Effector memory CD8-positive, alpha-beta T cell (primary cell): ENCODE measurements at regions not wholly inside any gene's neighbourhood (a gene's known extent, or its start where the extent isn't known, plus 50 kb on each side); places are given as distances from the start of the nearest gene placed in this dataset.
"Not testable (repeated sequence)": the region's sequence is repeated elsewhere in the genome, so short reads cannot be mapped to it uniquely, and the experiment has no call there.

Experiments used
- ATAC-seq: fragments of 150-1000 bp; cut with Tn5 transposase; replicated peaks from 2 replicates; pipeline ENCODE4 v1.10.0; 2021; ENCODE audit warnings: mild to moderate bottlenecking, moderate library complexity
- DNase-seq, 3 experiments: peaks; one replicate each; pipeline ENCODE4 v3.0.0; 2021
- H3K27ac Mint-ChIP-seq, 2 donors: one replicate each; pipeline ENCODE4 v1.8.0; 2022; ENCODE audit warnings: mild to moderate bottlenecking in 2 of 2, mixed read lengths in 2 of 2, moderate library complexity in 2 of 2
- H3K27me3 Mint-ChIP-seq, 2 donors: one replicate each; pipeline ENCODE4 v1.8.0; 2022; ENCODE audit warnings: mixed read lengths in 2 of 2
- H3K36me3 Mint-ChIP-seq: one replicate; pipeline ENCODE4 v1.8.0; 2022; ENCODE audit warnings: mild to moderate bottlenecking, moderate library complexity, mixed read lengths; ENCODE audit not compliant: insufficient read depth
- H3K4me1 Mint-ChIP-seq, 2 donors: one replicate each; pipeline ENCODE4 v1.8.0; 2022; ENCODE audit warnings: low read depth in 2 of 2, mixed read lengths in 2 of 2
- H3K4me3 Mint-ChIP-seq, 2 donors: one replicate each; pipeline ENCODE4 v1.8.0; 2022; ENCODE audit warnings: mild to moderate bottlenecking in 2 of 2, mixed read lengths in 2 of 2, moderate library complexity in 2 of 2
- H3K9me3 Mint-ChIP-seq, 2 donors: one replicate each; pipeline ENCODE4 v1.8.0; 2022; ENCODE audit warnings: mixed read lengths in 2 of 2

DNA sequence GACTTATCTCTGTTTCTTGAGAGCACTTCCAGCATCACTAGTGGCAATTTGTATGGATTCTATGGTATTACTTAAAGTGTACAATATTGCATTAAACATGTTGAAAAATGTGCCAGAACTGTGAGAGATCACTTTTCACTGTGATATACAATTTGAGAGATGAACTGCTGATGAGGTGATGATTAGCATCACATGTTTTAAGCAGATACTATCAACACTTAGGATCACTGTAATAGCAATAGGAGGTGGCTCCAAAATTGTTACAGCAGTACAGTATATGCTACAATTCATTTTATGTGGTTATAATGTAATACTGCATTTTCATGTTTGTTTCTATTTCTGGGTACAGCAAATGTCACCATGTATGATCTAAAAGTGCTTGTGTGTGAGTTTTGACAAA lies 570.0 kb downstream of the PTPRC start:
- ATAC-seq (no peak), DNase-seq (no peak)
- no peak overlapping the region for H3K4me3 Mint-ChIP-seq
- no peak overlapping the region for H3K27ac Mint-ChIP-seq
- no peaks in the 10 kb centered on the region for H3K27me3 Mint-ChIP-seq
- H3K4me1 Mint-ChIP-seq, result no peaks in the 10 kb centered on the region
- H3K9me3 Mint-ChIP-seq, result no peaks in the 10 kb centered on the region
- H3K36me3 Mint-ChIP-seq, result peaks cover 2% of the 10 kb centered on the region

DNA sequence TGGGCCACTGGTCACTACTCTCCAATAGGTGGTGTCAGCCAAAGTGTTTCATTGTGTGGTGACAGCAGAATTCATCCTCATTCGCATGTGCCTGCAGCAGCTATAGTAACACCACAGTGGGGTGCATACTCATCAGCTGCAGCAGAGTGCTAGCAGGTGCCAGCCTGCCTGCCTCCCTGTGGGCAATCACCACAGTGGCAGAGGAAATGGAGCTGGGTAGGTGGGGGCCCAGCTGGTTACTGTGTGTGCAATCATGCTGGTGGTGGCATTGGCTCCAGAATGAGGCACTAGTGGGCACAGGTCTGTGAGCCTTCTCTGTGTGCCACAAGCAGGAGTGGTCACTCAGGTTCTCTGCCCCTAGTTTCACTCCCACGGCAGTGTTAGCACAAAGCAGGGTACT lies 579.2 kb downstream of the PTPRC start:
- Mint-ChIP-seq H3K4me1 (peaks cover 4 to 8% of the 10 kb centered on the region in 2 donors), H3K27me3 (peaks cover 0 to 5% of the 10 kb centered on the region in 2 donors), H3K27ac (peak overlapping the region in 1 of 2 donors; percentile 15), H3K4me3 (peak overlapping the region in 1 of 2 donors; percentile 62), H3K36me3 (no peaks in the 10 kb centered on the region), H3K9me3 (no peaks in the 10 kb centered on the region)
- ATAC-seq (peak; percentile 100), DNase-seq (peak; percentile 22 to 44 (median 34))

DNA sequence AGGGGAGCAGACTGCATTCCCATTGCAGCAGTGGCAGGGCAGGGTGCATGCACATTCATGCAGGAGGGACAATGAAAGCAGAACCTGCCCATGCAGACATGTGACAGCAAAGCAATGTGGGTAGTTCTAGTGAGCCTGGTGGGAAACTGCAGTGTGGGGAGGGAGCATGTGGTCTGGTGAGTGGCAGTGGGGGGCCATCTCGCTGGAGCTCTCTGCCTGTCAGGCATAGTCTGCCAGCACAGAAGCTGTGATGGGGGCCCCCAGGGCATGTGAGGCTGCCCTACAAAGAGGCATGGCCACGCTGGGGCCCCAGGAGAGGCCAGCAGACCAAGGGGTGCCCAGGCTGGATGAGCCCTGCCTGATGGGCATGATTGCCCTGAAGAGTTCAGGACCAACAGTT lies 579.7 kb downstream of the PTPRC start:
- H3K9me3 Mint-ChIP-seq, result no peaks in the 10 kb centered on the region
- H3K4me3 Mint-ChIP-seq, result peak overlapping the region in 1 of 2 donors; percentile 62

DNA sequence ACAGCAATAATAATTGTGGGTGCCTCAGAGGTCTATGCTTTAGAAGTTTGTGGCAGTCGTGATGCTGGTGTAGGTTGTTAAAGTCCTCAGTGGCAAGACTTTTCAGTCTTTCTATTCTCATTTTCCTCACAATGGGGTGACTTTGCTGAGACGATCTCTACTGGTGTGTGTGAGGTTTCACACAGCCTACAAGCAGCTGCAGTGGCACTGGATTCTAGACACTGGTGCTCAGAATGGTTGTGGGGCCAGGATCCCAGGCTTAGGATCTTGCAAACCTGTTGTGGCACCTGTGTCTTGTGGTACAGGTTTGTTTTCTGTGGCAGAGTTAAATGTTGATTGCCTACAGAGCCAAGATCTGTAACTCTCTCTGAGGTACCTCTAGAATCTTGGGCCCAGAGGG lies 581.2 kb downstream of the PTPRC start:
- Mint-ChIP-seq H3K9me3 (no peaks in the 10 kb centered on the region), H3K36me3 (no peaks in the 10 kb centered on the region), H3K4me1 (peaks cover 4 to 8% of the 10 kb centered on the region in 2 donors), H3K27me3 (peaks cover 0 to 5% of the 10 kb centered on the region in 2 donors), H3K4me3 (no peak overlapping the region), H3K27ac (peak overlapping the region in 1 of 2 donors; percentile 2)
- DNase-seq, result no peak
- no peak for ATAC-seq

More for the DNA sequence above, 579.7 kb downstream of the PTPRC start:
- peaks cover 4 to 8% of the 10 kb centered on the region in 2 donors for H3K4me1 Mint-ChIP-seq
- peak overlapping the region in 1 of 2 donors; percentile 15 for H3K27ac Mint-ChIP-seq
- DNase-seq (no peak), ATAC-seq (peak; percentile 8)
- H3K36me3 Mint-ChIP-seq, result no peaks in the 10 kb centered on the region
- peaks cover 0 to 5% of the 10 kb centered on the region in 2 donors for H3K27me3 Mint-ChIP-seq

DNA sequence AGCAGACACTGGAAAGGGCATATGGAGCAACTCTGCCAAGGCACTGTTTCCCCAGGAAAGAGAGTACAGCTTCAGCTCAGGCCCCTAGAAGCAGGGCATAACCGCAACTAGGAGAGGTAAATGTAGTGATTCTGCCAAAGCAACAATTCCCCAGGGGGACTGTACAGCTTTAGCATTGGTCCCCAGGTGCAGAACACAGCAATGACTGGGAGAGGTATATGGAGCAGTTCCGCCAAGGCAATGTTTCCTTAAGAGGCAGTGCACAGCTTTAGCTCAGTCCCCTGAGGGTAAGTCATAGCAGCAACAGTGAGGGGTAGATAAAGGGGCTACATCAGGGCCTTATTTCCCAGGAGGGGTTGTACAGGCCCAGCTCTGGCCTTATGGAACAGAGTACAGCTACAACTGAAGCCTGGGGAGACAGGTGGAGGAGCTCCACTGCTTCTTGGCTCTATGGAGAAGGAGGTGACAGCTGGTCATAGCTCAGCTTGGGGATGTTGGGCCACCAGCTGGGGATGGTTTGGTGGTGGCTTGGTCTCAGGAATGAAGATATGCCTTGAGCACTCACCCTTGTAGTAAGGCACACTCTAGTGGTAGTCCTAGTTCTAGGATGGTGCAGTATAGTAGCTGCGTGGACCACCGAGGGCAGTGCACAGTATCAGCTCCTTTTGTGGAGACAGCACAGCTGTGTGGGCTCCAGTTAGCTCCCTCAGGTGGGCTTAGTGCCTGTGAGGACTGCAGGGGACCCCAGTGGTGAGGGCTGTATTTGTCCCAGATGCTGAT lies 582.7 kb downstream of the PTPRC start:
- ATAC-seq, result no peak
- no peaks in the 10 kb centered on the region for H3K9me3 Mint-ChIP-seq
- no peak overlapping the region for H3K27ac Mint-ChIP-seq

DNA sequence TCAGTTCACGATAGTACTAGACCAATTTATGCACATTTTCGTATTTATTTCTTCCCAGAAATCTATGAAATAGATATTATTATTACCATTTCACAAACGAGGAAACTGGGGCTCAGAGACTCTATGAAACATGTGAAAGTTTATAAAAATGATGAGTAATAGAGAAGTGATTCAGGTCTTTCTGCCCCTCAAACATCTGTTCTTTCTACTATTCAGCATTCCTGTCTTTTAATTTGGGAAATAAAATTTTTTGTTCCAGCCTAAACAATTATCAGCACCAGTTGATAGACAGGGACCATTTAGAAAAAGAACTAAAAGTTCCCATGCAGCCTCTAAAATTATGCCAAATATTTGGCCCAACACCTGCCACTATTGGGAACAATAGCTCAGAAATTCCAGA lies 585.1 kb downstream of the PTPRC start:
- H3K36me3 Mint-ChIP-seq, result no peaks in the 10 kb centered on the region
- no peak overlapping the region for H3K27ac Mint-ChIP-seq
- peaks cover 4 to 6% of the 10 kb centered on the region in 2 donors for H3K4me1 Mint-ChIP-seq
- no peak for DNase-seq
- ATAC-seq, result no peak
- no peak overlapping the region for H3K4me3 Mint-ChIP-seq
- H3K27me3 Mint-ChIP-seq, result no peaks in the 10 kb centered on the region
- no peaks in the 10 kb centered on the region for H3K9me3 Mint-ChIP-seq

More for the DNA sequence above, 582.7 kb downstream of the PTPRC start:
- Mint-ChIP-seq H3K4me1 (peaks cover 9 to 12% of the 10 kb centered on the region in 2 donors), H3K4me3 (no peak overlapping the region), H3K27me3 (peaks cover 0 to under 1% of the 10 kb centered on the region in 2 donors), H3K36me3 (no peaks in the 10 kb centered on the region)
- DNase-seq, result no peak

DNA sequence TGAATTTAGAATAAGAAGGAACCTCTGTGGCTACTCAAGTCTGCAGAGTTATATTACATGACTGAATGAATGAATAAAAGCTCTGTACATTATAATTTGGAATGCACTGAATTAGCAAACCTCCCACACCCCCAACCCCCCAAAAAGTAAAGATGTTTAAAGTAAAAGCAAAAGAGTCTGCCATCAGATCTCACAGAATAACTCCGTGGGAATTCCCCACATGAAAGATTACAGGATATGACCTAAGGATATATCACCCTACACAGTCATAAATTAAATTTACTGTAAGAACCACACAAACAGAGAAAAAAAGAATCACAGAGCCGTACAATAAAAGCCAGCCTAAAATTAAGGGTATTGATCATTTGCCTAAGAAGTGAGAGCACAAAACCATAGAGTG lies 587.3 kb downstream of the PTPRC start:
- Mint-ChIP-seq H3K9me3 (no peaks in the 10 kb centered on the region), H3K4me3 (peak overlapping the region in 1 of 2 donors; percentile 1), H3K4me1 (peaks cover 4 to 6% of the 10 kb centered on the region in 2 donors), H3K27me3 (no peaks in the 10 kb centered on the region), H3K36me3 (no peaks in the 10 kb centered on the region), H3K27ac (peak overlapping the region in 1 of 2 donors; percentile 20)
- ATAC-seq (peak; percentile 98), DNase-seq (no peak)

DNA sequence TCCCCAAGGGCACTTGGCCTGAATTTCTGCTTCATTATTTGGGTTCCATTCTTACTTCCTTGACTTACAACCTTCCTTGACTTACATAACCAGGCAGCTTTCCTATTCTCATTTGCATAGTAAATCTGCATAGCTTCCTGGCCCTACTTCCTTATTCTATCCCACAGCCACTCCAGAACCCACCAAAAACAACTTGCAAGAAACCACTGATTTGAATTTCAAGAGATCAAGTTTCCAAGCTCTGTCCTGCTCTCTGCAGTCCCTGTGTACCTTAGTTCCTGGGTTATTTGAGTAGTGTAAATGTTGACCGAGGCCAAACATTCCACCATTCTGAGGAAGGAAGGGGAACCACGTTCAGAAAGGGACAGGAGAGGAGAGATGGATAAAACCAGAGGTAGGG lies 603.3 kb downstream of the PTPRC start:
- DNase-seq, result no peak
- H3K9me3 Mint-ChIP-seq, result no peaks in the 10 kb centered on the region
- peaks cover 7% of the 10 kb centered on the region in 2 donors for H3K4me1 Mint-ChIP-seq
- H3K4me3 Mint-ChIP-seq, result no peak overlapping the region
- ATAC-seq, result no peak
- peaks cover 0 to 6% of the 10 kb centered on the region in 2 donors for H3K27me3 Mint-ChIP-seq
- no peak overlapping the region for H3K27ac Mint-ChIP-seq
- H3K36me3 Mint-ChIP-seq, result peaks cover 3% of the 10 kb centered on the region

DNA sequence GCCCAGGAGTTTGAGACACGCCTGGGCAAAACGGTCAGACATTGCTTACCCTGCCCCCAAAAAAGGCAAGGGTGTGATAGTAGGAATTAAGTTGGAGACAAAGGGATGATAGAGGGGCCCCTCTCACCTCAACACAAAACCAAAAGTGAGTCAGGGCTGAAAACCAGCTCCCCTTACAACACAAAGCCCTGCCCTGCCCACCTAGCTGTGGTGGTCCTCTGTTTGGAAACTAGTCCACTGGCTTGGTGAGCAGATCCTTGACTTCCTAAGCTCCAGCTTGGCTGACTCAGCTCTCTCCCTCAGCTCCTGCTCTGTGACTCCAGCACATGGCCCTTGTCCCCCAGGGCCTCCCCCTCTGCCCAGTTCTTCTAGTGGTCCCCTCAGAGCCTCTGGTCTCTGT lies 603.8 kb downstream of the PTPRC start:
- H3K27ac Mint-ChIP-seq, result no peak overlapping the region
- DNase-seq (no peak), ATAC-seq (no peak)
- H3K4me1 Mint-ChIP-seq, result peaks cover 7% of the 10 kb centered on the region in 2 donors
- no peaks in the 10 kb centered on the region for H3K9me3 Mint-ChIP-seq
- no peak overlapping the region for H3K4me3 Mint-ChIP-seq
- peaks cover 3% of the 10 kb centered on the region for H3K36me3 Mint-ChIP-seq
- peaks cover 0 to 6% of the 10 kb centered on the region in 2 donors for H3K27me3 Mint-ChIP-seq

DNA sequence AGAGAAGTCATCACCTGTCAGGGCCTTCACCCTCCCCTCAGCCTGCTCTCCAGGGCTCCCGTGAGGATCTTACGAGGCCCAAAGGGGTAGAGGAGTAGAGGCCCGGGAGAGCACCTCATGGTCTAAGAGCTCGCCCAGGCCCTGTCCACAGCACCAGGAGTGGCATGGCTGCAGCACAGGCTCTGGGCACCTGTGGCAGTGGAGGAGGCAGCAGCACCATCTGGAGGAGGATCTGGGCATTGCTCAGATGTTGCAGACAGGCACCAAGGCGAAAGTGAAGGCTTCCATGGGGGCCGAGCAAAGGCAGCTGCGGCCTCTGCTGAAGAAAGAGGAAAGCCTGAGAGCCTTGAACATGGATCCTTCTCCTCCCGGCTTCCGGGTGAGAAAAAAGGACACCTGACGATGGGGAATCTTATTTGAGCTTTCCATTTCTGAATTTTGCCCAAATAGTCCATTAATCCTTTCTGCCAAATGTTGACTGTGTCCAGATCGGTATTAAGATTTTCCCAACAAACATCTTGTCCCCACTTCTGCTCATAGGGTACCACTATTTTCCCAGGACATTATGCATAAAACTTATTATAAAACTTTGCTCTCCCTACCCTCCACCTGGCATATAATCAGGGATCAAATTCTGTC lies 604.7 kb downstream of the PTPRC start:
- Mint-ChIP-seq H3K27ac (peak overlapping the region in 1 of 2 donors; percentile 49), H3K4me3 (no peak overlapping the region)
- DNase-seq, result peak; percentile 66 to 74 (median 68)

DNA sequence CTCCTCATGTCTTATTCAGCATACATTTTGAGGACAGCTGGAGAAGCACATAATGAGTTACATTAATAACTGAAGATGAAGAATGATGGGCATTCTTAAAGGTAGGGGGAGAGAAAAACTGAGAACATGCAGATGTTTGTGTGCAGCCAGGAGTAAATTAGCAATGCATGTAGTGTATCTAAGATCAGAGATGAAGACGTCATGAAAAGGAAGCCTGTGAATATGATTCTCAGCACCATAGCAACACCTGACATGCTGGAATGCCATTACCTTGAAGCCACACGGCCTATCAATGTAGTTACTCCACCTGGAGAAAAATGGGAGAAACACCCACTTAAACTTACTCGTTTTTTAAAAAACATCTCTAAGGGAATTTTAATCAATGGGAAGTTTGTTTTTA lies 607.1 kb downstream of the PTPRC start:
- no peak overlapping the region for H3K27ac Mint-ChIP-seq
- H3K27me3 Mint-ChIP-seq, result peaks cover 0 to 6% of the 10 kb centered on the region in 2 donors
- H3K9me3 Mint-ChIP-seq, result no peaks in the 10 kb centered on the region
- no peak for ATAC-seq
- peaks cover 3% of the 10 kb centered on the region for H3K36me3 Mint-ChIP-seq
- H3K4me3 Mint-ChIP-seq, result no peak overlapping the region
- DNase-seq, result no peak
- peaks cover 7% of the 10 kb centered on the region in 2 donors for H3K4me1 Mint-ChIP-seq

More for the DNA sequence above, 604.7 kb downstream of the PTPRC start:
- H3K4me1 Mint-ChIP-seq, result peaks cover 7% of the 10 kb centered on the region in 2 donors
- peaks cover 3% of the 10 kb centered on the region for H3K36me3 Mint-ChIP-seq
- no peaks in the 10 kb centered on the region for H3K9me3 Mint-ChIP-seq
- peak; percentile 99 for ATAC-seq
- H3K27me3 Mint-ChIP-seq, result peaks cover 0 to 6% of the 10 kb centered on the region in 2 donors

DNA sequence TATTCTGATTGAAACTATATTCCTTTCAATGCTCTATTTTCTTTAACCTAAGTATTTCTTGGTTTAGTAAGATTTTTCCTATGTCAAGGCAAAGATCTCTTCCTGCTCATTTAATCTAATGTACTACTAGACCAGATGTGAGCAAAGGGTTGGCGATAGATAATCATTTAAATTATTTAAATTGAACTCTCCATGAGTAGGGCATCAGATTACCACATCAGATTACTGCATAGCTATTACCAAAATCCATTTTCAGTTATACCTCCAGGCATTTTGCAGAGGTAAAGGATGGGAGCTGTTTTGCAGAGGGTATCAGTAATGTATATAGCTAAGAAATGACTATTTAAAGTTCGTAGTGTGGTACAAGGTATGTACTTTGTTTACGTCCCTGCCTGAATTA lies 607.9 kb downstream of the PTPRC start:
- Mint-ChIP-seq H3K9me3 (no peaks in the 10 kb centered on the region), H3K27ac (no peak overlapping the region), H3K27me3 (peaks cover 0 to 6% of the 10 kb centered on the region in 2 donors), H3K4me1 (peaks cover 7% of the 10 kb centered on the region in 2 donors), H3K36me3 (peaks cover 3% of the 10 kb centered on the region), H3K4me3 (no peak overlapping the region)
- DNase-seq (no peak), ATAC-seq (no peak)

DNA sequence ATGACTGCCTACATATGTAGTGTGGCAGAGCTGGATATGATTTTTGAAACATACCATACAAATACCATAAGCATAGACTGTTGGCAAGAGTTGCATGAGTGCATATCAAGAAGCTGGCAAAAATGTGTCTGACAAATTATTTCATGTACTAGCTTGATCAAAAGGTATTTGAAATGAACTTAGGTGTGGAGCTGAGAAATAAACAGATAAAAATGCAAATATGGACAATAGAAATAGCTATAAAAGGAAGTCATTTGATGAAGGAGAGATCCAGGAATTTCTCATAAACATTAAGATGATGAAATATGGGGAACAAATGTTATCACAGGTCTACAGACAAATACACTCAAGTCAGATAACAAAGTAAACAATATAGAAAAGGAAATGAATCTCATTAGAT lies 609.1 kb downstream of the PTPRC start:
- Mint-ChIP-seq H3K4me3 (no peak overlapping the region), H3K27me3 (no peaks in the 10 kb centered on the region)

DNA sequence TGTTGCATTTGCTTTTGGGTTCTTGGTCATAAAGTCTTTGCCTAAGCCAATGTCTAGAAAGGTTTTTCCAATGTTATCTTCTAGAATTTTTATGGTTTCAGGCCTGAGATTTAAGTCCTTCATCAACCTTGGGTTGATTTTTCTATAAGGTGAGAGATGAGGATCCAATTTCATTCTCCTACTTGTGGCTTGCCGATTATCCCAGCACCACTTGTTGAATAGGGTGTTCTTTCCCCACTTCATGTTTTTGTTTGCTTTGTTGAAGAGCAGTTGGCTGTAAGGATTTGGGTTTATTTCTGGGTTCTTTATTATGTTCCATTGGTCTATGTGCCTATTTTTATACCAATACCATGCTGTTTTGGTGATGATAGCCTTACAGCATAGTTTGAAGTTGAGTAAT lies 615.2 kb downstream of the PTPRC start:
- H3K9me3 Mint-ChIP-seq, H3K27ac Mint-ChIP-seq, H3K4me1 Mint-ChIP-seq, H3K4me3 Mint-ChIP-seq, H3K36me3 Mint-ChIP-seq, DNase-seq, ATAC-seq: not testable (repeated sequence)
- H3K27me3 Mint-ChIP-seq, result peaks cover 23 to 36% of the 10 kb centered on the region in 2 donors

More for the DNA sequence above, 609.1 kb downstream of the PTPRC start:
- no peak for ATAC-seq
- Mint-ChIP-seq H3K36me3 (peaks cover 3% of the 10 kb centered on the region), H3K27ac (no peak overlapping the region), H3K4me1 (peaks cover 6 to 12% of the 10 kb centered on the region in 2 donors), H3K9me3 (no peaks in the 10 kb centered on the region)
- no peak for DNase-seq
